Gastroesophageal sphincter (tissue), 3 donors: ENCODE measurements at regions not wholly inside any gene's neighbourhood (a gene's known extent, or its start where the extent isn't known, plus 50 kb on each side); places are given as distances from the start of the nearest gene placed in this dataset.

Source experiments
- CTCF ChIP-seq, 4 experiments: fragments of 200-600 bp in 2 of 4; fragments of 450-650 bp in 2 of 4; sonication (generic) in 1 of 4; IDR thresholded peaks; one replicate each; pipeline ENCODE4 v1.5.1; 2017 to 2019; ENCODE audit warnings: antibody characterized with exemption in 4 of 4, mild to moderate bottlenecking in 2 of 4, moderate library complexity in 2 of 4
- POLR2AphosphoS5 ChIP-seq: sonication (generic); formaldehyde crosslinking; IDR thresholded peaks from one replicate; pipeline ENCODE4 v1.6.1; 2017; ENCODE audit warnings: antibody characterized with exemption

GRCh38 chr5:38094889-38095288 lies 163.5 kb upstream of the EGFLAM start:
- TF ChIP-seq POLR2AphosphoS5 (no peak), CTCF (IDR thresholded peaks at IDR 0.05) (no peak)
